Aorta (tissue), 5 donors: ENCODE measurements at regions not wholly inside any gene's neighbourhood (a gene's known extent, or its start where the extent isn't known, plus 50 kb on each side); places are given as distances from the start of the nearest gene placed in this dataset.
A peak's percentile ranks its signal among the peaks of the same experiment; 100 is the strongest.

ENCODE experiments used
- ATAC-seq: fragments of 200-7000 bp; cut with Tn5 transposase; one replicate; pipeline ENCODE4 v1.9.1; 2022; ENCODE audit warnings: moderate library complexity; ENCODE audit not compliant: low FRiP score
- DNase-seq, 2 donors: peaks; one replicate each; pipeline ENCODE4 v3.0.0-alpha.2; 2020
- H3K27ac ChIP-seq, 2 donors: one replicate each; pipeline ENCODE4 v1.5.1; 2013; ENCODE audit warnings: low read length in 2 of 2, mild to moderate bottlenecking in 2 of 2, moderate library complexity in 2 of 2, control low read depth in 1 of 2, inconsistent platforms in 1 of 2, low read depth in 1 of 2
- H3K27me3 ChIP-seq, 2 donors: one replicate each; pipeline ENCODE4 v1.6.1; 2013; ENCODE audit warnings: control low read depth in 1 of 2, low read length in 1 of 2, mild to moderate bottlenecking in 1 of 2, moderate library complexity in 1 of 2; ENCODE audit not compliant: insufficient read depth in 2 of 2, control insufficient read depth in 1 of 2
- H3K36me3 ChIP-seq, 2 donors: one replicate each; pipeline ENCODE4 v1.6.1; 2013; ENCODE audit warnings: control low read depth in 1 of 2, low read length in 1 of 2, mild to moderate bottlenecking in 1 of 2; ENCODE audit not compliant: insufficient read depth in 2 of 2, control insufficient read depth in 1 of 2
- H3K4me1 ChIP-seq, 2 donors: one replicate each; pipeline ENCODE4 v1.6.1; 2013; ENCODE audit warnings: low read length in 2 of 2, control low read depth in 1 of 2, mild to moderate bottlenecking in 1 of 2, moderate library complexity in 1 of 2; ENCODE audit not compliant: insufficient read depth in 2 of 2, control insufficient read depth in 1 of 2
- H3K4me3 ChIP-seq, 2 donors: one replicate each; pipeline ENCODE4 v1.5.1; 2013; ENCODE audit warnings: low read length in 2 of 2, control low read depth in 1 of 2, mild to moderate bottlenecking in 1 of 2
- H3K9me3 ChIP-seq: one replicate; pipeline ENCODE4 v1.6.1; 2013; ENCODE audit warnings: mild to moderate bottlenecking, low read length; ENCODE audit not compliant: control insufficient read depth
- WGBS, 2 donors: extraction: QIAGEN DNeasy Blood & Tissue Kit; methylation state at CpG; one replicate each; pipeline ENCODE4 v1.1.7; 2013; 5-methylcytosine and 5-hydroxymethylcytosine counted together
- intact Hi-C, 2 donors: fragments of 100-400 bp; cut with DNase I; formaldehyde crosslinking; loops; one replicate each; pipeline versions ENCODE4 v1.14.2 to v1.15.0; 2022
- donor health status: healthy with polysubstance abuse.
- donor health status: Bipolar disorder and iron deficiency.
- donor health status: DM: no; HTN: no; CAD: no.
- donor health status: DM: no; HTN: no; CAD: no.
- donor health status: DM: yes; HTN: yes; CAD: no.

- no peaks in the 10 kb centered on the region for H3K4me1 ChIP-seq
- DNase-seq (no peak), ATAC-seq (no peak)
- H3K27me3 ChIP-seq: no peaks in the 10 kb centered on the region
- no peak overlapping the region for H3K4me3 ChIP-seq
- H3K36me3 ChIP-seq: no peaks in the 10 kb centered on the region
- intact Hi-C loops: loop anchor here in 1 of 2 donors (10.0 kb wide), 1 partner anchor 1239 kb away; no protein-coding TSS in a partner anchor
- H3K27ac ChIP-seq: no peak overlapping the region
- H3K9me3 ChIP-seq: no peaks in the 10 kb centered on the region
Measured at GRCh38 chr11:111444040-111444439, 65.0 kb upstream of the POU2AF1 start.

GRCh38 chr11:111443640-111444039, 64.6 kb upstream of the POU2AF1 start:
- intact Hi-C loops: loop anchor here in 1 of 2 donors (10.0 kb wide), 1 partner anchor 1239 kb away; no protein-coding TSS in a partner anchor

GRCh38 chr11:111443032-111443431, 64.0 kb upstream of the POU2AF1 start:
- H3K36me3 ChIP-seq: no peaks in the 10 kb centered on the region
- DNase-seq (no peak), ATAC-seq (no peak)
- H3K4me3 ChIP-seq: no peak overlapping the region
- no peaks in the 10 kb centered on the region for H3K27me3 ChIP-seq
- no peaks in the 10 kb centered on the region for H3K4me1 ChIP-seq
- 61 to 71% methylated on average over 2 of the region's 2 CpGs for WGBS, 2 donors
- H3K9me3 ChIP-seq: no peaks in the 10 kb centered on the region
- intact Hi-C loops: loop anchor here in 1 of 2 donors (10.0 kb wide), 1 partner anchor 1238 kb away; no protein-coding TSS in a partner anchor
- no peak overlapping the region for H3K27ac ChIP-seq

More at GRCh38 chr11:111443640-111444039, 64.6 kb upstream of the POU2AF1 start:
- Histone ChIP-seq H3K27ac (no peak overlapping the region), H3K4me3 (no peak overlapping the region), H3K4me1 (no peaks in the 10 kb centered on the region), H3K27me3 (no peaks in the 10 kb centered on the region), H3K36me3 (no peaks in the 10 kb centered on the region), H3K9me3 (no peaks in the 10 kb centered on the region)
- DNase-seq: no peak
- ATAC-seq: no peak
- WGBS, 2 donors: 74 to 77% methylated on average over 7 of the region's 7 CpGs

DNA sequence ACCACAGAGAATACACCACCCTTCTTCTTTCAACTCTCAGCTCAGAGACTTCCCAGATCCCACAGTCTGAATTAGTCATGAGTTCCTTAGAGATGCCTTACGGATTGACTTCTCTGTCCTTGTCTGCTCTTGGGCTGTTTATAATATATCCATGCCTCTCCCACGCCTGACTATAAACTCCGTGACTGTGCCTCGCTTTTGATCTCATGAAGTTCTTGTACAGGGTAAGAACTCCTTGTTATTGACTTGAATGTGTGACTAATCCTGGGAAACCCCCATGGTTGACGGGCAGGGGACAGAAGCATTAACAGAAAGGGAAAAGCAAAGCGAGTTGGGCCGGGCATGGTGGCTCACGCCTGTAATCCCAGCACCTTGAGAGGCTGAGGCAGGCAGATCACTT, 62.4 kb upstream of the POU2AF1 start:
- WGBS, 2 donors: 90 to 96% methylated on average over 8 of the region's 8 CpGs
- Histone ChIP-seq H3K27me3 (no peaks in the 10 kb centered on the region), H3K9me3 (no peaks in the 10 kb centered on the region), H3K27ac (no peak overlapping the region), H3K4me3 (no peak overlapping the region), H3K36me3 (no peaks in the 10 kb centered on the region), H3K4me1 (no peaks in the 10 kb centered on the region)
- DNase-seq: no peak
- ATAC-seq: no peak
- intact Hi-C loops: loop anchor here in 1 of 2 donors (10.0 kb wide), 1 partner anchor 1237 kb away; no protein-coding TSS in a partner anchor

- Histone ChIP-seq H3K4me1 (no peaks in the 10 kb centered on the region), H3K4me3 (no peak overlapping the region), H3K27me3 (no peaks in the 10 kb centered on the region), H3K36me3 (no peaks in the 10 kb centered on the region), H3K9me3 (no peaks in the 10 kb centered on the region), H3K27ac (no peak overlapping the region)
- DNase-seq (no peak), ATAC-seq (no peak)
- intact Hi-C loops: loop anchor here in 1 of 2 donors (10.0 kb wide), 1 partner anchor 1236 kb away; no protein-coding TSS in a partner anchor
- WGBS, 2 donors: 97% methylated on average over 5 of the region's 5 CpGs
Measured at GRCh38 chr11:111440416-111441205, 61.5 kb upstream of the POU2AF1 start.

DNA sequence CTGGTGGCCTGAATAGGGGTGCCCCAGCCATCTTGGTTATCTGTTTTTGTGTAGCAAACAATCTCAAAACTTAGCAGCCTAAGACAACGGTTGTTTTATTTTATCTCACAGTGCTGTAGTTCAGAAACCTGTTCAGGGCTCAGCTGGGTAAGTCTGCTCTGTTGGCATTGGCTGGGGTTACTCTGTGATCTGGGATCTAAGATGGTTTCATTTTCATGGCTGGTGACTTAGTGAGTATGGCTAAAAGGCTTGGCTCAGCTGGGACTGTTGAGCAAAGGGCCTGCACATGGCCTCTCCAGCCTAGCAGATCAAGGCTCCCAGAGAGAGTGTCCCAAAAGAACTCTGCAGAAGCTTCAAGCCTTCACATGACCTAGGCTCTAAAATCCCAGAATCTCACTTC, 60.8 kb upstream of the POU2AF1 start:
- Histone ChIP-seq H3K27me3 (no peaks in the 10 kb centered on the region), H3K4me1 (no peaks in the 10 kb centered on the region), H3K4me3 (no peak overlapping the region), H3K36me3 (no peaks in the 10 kb centered on the region), H3K9me3 (no peaks in the 10 kb centered on the region), H3K27ac (no peak overlapping the region)
- intact Hi-C loops: loop anchor here in 1 of 2 donors (10.0 kb wide), 1 partner anchor 1235 kb away; no protein-coding TSS in a partner anchor
- DNase-seq (no peak), ATAC-seq (no peak)
- 83 to 91% methylated on average over 1 of the region's 1 CpG for WGBS, 2 donors

DNA sequence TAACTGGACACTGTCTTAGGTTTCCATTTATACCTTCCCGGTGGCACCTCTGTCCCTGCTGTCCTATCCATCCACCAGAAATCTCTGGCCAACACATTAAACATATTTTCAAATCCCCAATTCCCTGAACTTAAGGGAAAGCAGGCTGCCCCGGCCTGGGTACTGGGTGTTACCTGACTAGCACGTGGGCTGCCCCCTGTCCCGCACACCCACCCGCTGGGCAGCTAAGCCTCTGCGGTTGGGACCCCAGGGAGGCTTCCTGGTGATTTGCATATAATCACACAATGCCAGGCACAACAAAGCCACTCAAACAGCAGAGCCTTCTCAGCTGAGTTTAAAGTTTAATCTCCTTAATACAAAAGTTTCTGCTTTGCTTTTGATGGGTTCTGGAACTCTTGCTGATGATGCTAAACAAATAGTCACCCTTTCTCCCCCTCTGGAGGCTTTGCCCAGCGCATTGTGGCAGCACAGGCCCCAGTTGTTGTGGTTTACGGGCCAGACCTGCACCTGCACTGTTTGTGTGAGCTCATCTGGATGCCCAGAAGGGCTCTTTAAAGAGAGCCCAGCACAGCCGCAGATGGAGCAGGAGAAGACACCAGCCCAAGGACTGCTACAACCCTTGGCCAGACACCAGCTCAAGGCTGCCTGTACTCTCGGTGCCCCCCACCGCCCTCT, 59.9 kb upstream of the POU2AF1 start:
- DNase-seq (peak in 1 of 2 donors; percentile 71), ATAC-seq (no peak)
- Histone ChIP-seq H3K4me1 (no peaks in the 10 kb centered on the region), H3K27ac (no peak overlapping the region), H3K27me3 (no peaks in the 10 kb centered on the region), H3K36me3 (no peaks in the 10 kb centered on the region), H3K9me3 (no peaks in the 10 kb centered on the region), H3K4me3 (no peak overlapping the region)
- 76 to 86% methylated on average over 11 of the region's 11 CpGs for WGBS, 2 donors
- intact Hi-C loops: no loop called here

GRCh38 chr11:111438168-111438567, 59.1 kb upstream of the POU2AF1 start:
- WGBS, 2 donors: 70 to 76% methylated on average over 3 of the region's 3 CpGs
- ATAC-seq (no peak), DNase-seq (peak in 1 of 2 donors; percentile 42)
- H3K36me3 ChIP-seq: no peaks in the 10 kb centered on the region
- H3K4me3 ChIP-seq: no peak overlapping the region
- H3K27me3 ChIP-seq: no peaks in the 10 kb centered on the region
- no peaks in the 10 kb centered on the region for H3K4me1 ChIP-seq
- no peak overlapping the region for H3K27ac ChIP-seq
- H3K9me3 ChIP-seq: no peaks in the 10 kb centered on the region
- intact Hi-C loops: no loop called here
